NCI-H82 treated with DMSO at 0.1 percent for 48 hours (cell line): ENCODE measurements at regions not wholly inside any gene's neighbourhood (a gene's known extent, or its start where the extent isn't known, plus 50 kb on each side); places are given as distances from the start of the nearest gene placed in this dataset.
"Not testable (repeated sequence)": the region's sequence is repeated elsewhere in the genome, so short reads cannot be mapped to it uniquely, and the experiment has no call there.

ENCODE experiments used
- DNase-seq: peaks from one replicate; lab custom pipeline; 2025; ENCODE audit not compliant: unreplicated experiment; lab: John Stamatoyannopoulos, UW

DNA sequence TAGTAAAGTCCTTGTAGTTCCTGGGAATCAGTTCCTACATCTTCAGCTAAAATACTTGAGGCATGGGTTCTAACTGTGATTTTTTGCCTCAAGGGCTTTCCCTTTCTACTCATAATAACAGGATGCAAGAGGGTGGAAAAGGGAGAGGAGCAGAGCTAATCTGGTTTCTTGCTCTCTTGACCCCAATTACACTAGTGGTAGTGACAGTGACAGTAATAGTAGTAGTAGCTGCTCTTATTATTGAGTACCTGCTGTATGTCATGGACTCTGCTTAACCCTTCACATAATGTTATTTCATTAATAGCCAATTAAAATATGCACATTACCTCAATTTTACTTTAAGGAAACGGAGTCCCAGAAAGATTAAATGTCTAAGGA lies 214.8 kb upstream of the HNRNPA3 start:
- DNase-seq = no peak

- no peak for DNase-seq
Observed at GRCh38 chr2:176999301-176999700, 213.3 kb upstream of the HNRNPA3 start.

DNA sequence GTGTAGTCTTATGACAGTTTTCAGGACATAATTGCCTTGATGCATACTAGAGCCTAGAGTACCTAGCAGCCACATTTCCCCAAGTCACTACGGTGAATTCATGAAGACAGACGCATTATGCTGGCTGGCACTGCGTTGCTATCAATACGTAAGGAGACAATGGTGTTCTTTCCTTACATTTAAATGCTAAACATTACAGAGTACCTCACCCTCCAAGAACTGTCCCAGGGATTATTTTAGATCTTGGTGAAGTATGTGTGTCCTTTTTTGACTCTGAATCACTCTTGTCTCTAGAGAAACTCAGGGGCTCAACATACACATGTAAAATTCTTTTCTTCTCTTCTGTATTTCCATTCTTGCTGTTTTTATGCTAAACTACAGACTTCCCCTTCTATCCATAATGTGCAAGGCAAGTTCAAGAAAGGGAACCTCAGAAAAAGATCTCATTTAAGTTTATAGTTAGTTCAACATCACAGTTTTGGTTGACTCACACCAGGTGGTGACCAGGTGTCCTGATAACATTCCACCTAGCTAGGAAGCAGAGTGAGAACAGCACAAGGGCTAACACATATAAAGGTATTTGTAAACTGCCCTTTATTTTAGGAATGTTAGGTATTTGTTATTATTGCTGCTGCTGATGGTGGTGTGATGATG lies 212.4 kb upstream of the HNRNPA3 start:
- no peak for DNase-seq

GRCh38 chr2:177000715-177001072 lies 211.9 kb upstream of the HNRNPA3 start:
- no peak for DNase-seq

DNA sequence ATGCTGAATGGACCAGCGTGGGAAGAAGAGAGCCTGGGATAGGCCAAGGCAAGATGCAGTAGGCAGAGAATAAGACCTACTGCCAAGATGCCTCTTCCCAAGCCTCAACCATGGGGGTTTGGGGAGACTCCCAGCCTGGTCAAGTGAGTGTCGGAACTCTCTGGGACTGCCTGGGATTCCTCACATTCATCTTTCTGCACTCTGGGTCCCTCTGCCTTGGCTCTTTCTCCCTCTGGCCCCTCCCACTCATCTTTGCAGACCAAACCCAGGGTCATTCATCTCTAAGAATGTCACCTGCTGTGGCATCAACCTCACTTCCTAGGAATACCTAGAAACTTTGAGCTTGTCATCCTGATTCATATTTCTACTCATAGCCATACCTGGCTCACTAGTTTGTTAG lies 211.3 kb upstream of the HNRNPA3 start:
- DNase-seq = no peak

GRCh38 chr2:177002983-177003382 lies 209.6 kb upstream of the HNRNPA3 start:
- no peak for DNase-seq

DNA sequence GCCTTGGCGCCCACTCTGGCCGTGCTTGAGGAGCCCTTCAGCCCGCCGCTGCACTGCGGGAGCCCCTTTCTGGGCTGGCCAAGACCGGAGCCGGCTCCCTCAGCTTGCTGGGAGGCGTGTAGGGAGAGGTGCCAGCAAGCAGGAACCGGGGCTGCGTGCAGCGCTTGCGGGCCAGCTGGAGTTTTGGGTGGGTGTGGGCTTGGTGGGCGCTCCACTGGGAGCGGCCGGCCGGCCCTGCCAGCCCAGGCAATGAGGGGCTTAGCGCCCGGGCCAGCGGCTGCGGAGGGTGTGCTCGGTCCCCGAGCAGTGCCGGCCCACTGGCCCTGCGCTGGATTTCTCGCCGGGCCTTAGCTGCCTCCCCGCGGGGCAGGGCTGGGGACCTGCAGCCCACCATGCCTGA lies 204.9 kb upstream of the HNRNPA3 start:
- DNase-seq = not testable (repeated sequence)

GRCh38 chr2:177008662-177009061 lies 203.9 kb upstream of the HNRNPA3 start:
- not testable (repeated sequence) for DNase-seq

- no peak for DNase-seq
Observed at GRCh38 chr2:177010146-177010545, 202.4 kb upstream of the HNRNPA3 start.

DNA sequence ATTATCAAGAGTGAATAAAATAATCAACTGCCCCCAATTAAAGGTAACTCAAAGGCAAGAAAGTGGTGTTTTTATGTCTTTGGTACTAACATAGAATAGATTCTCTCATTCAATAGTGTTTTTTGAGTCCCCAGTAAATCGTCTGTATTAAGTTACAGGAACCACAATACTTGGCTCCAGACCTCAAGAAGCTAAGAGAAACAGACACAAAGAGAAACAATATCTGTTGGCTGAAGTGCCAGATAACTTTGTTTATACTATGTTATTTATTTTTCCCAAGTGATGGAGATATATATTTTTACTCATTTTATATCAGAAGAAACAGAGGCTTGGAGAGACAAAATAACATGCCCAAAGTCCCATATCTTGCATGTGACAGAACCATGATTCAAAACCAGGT lies 201.7 kb upstream of the HNRNPA3 start:
- no peak for DNase-seq

DNA sequence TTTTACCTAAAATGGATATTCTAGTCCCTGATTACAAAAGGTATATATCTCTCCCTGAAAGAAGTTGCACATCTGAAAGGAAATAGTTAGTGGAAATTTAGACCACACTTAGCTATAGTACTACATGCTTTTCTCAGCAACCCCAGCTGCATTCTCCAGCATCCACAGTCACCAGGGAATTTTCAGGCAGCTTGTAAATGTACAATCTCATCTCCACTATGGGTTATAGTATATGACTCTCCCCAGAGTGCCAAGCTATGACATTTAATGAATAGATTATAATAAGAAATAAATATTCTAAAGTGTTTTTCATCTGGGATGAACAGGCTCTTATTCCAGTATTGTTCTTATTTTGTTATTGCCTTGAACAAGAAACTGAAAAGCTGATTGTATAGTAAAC lies 197.6 kb upstream of the HNRNPA3 start:
- no peak for DNase-seq

GRCh38 chr2:177015356-177015923 lies 197.2 kb upstream of the HNRNPA3 start:
- DNase-seq = no peak

DNA sequence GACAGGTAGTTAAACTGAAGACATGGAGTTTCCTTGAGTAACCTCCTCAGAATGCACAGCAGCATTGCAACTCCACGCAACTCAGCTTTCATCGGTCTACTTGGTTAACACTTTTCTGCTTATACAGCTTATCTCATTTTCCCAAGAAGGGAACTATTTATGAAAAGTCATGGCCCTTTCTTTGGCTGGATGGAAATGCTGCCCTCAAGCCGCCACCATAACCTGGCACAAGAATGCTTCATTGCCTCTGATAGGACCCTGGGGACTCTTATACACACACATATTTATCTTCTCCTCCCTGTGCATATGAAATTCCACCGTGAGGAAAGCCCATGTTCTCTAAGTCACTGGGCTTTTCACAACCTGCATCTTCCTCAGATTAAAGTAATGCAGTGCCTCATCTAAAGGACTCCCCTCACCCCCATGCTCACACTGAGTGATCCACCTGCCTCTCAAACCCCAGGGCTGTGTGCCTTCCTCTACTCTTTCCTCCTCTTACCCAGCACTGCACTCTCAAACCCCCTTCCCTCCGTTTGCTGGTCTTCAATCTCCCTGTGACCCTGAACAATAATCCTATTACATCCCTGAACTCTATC lies 192.0 kb upstream of the HNRNPA3 start:
- DNase-seq = peak; percentile 71

- DNase-seq = no peak
Observed at GRCh38 chr2:177021706-177022343, 190.8 kb upstream of the HNRNPA3 start.

GRCh38 chr2:177024765-177025164 lies 187.8 kb upstream of the HNRNPA3 start:
- DNase-seq = no peak

DNA sequence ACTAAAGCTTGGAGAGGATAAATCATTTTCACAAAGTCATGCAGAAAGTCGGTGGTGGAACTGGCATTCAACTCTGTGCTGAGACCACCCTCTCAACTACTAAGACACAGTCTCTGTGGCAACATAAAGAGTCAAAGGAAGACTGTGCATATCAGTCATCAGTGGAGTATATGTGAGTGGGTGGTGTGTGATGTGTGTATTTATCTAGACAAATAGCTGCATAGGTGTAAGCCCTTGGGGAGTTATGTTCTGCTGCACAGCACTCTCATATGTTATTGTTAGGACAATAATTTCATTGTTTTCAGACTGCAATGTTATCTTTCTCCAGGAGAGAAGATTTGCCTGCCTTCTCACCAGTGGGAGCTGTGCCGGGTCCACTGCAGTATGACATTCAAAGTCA lies 186.3 kb upstream of the HNRNPA3 start:
- DNase-seq = no peak

DNA sequence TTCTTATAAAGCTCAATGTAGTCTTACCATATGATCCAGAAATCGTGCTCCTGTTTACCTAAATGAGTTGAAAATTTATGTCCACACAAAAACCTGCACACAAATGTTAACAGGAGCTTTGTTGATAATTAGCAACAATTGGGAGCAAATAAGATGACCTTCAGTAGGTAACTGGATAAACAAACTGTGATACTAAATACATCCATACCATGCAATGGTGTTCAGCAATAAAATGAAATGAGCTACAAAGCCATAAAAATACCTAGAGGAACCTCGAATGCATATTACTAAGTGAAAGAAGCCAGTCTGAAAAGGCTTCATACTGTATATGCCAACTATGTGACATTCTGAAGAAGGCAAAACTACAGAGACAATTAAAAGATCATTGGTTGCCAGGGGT lies 185.6 kb upstream of the HNRNPA3 start:
- no peak for DNase-seq

DNA sequence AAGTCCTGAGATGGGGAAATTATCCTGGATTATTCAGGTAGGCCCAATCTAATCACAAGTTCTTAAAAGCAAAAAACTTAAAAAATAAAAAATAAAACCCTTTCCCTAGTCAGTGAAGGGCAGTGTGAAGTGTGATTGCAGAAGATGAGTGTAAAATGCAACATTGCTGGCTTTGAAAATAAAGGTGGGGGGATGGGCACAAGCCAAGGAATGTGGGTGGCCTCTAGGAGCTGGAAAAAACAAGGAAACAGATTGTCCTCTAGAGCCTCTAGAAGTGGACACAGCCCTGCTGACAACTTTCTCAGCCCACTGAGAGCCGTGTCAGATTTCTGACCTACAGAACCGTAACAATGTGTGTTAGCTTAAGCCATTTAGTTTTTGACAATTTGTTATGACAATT lies 184.3 kb upstream of the HNRNPA3 start:
- no peak for DNase-seq

GRCh38 chr2:177029075-177029474 lies 183.5 kb upstream of the HNRNPA3 start:
- no peak for DNase-seq

GRCh38 chr2:177029501-177029900 lies 183.1 kb upstream of the HNRNPA3 start:
- DNase-seq = no peak

- no peak for DNase-seq
Observed at GRCh38 chr2:177029901-177030300, 182.7 kb upstream of the HNRNPA3 start.

- peak; percentile 7 for DNase-seq
Observed at GRCh38 chr2:177030451-177031105, 182.0 kb upstream of the HNRNPA3 start.
